GM12878 (cell line): ENCODE measurements at regions not wholly inside any gene's neighbourhood (a gene's known extent, or its start where the extent isn't known, plus 50 kb on each side); places are given as distances from the start of the nearest gene placed in this dataset.

Experiments
- EGR1 ChIP-seq, 2 experiments: IDR thresholded peaks; 1 replicate in 1 of 2; 2 replicates in 1 of 2; pipeline ENCODE4 v1.6.1; 2011 to 2012; ENCODE audit warnings: low read depth in 2 of 2, low read length in 2 of 2, borderline replicate concordance in 1 of 2, mild to moderate bottlenecking in 1 of 2, moderate library complexity in 1 of 2
- EZH2 ChIP-seq: IDR thresholded peaks from 2 replicates; pipeline ENCODE4 v1.6.1; 2012; ENCODE audit warnings: low read depth, mild to moderate bottlenecking, control low read depth, inconsistent platforms, low read length, borderline replicate concordance; ENCODE audit not compliant: control insufficient read depth
- HCFC1 ChIP-seq: fragments of 150-350 bp; IDR thresholded peaks from 2 replicates; pipeline ENCODE4 v1.6.1; 2014; ENCODE audit warnings: low read length
- HDAC6 ChIP-seq: fragments of 200-600 bp; sonication (generic); IDR thresholded peaks from one replicate; pipeline ENCODE4 v1.8.0; 2017; ENCODE audit warnings: antibody characterized with exemption; ENCODE audit not compliant: unreplicated experiment
- MYC ChIP-seq: IDR thresholded peaks from 2 replicates; pipeline ENCODE4 v1.6.1; 2011; ENCODE audit warnings: mild to moderate bottlenecking, low read length, moderate library complexity, inconsistent platforms; ENCODE audit not compliant: insufficient read depth, insufficient replicate concordance, insufficient read length, severe bottlenecking
- NBN ChIP-seq: fragments of 450-650 bp; IDR thresholded peaks from 2 replicates; pipeline ENCODE4 v1.6.1; 2016
- SP1 ChIP-seq: IDR thresholded peaks from one replicate; pipeline ENCODE4 v1.6.1; 2011; ENCODE audit warnings: low read depth, low read length
- SREBF2 ChIP-seq: IDR thresholded peaks from 2 replicates; pipeline ENCODE4 v1.6.1; 2012; ENCODE audit warnings: mild to moderate bottlenecking, low read length
- TAF1 ChIP-seq: IDR thresholded peaks from 2 replicates; pipeline ENCODE4 v1.6.1; 2011; ENCODE audit warnings: mild to moderate bottlenecking, low read depth, low read length, borderline replicate concordance
- TF ChIP-seq, protein P1 (sequence below): fragments of 450-650 bp; IDR thresholded peaks from 2 replicates; pipeline ENCODE4 v1.6.1; 2018; ENCODE audit warnings: borderline replicate concordance, mild to moderate bottlenecking; ENCODE audit not compliant: partially characterized antibody
- TF ChIP-seq, protein P2 (sequence below), 3 experiments: IDR thresholded peaks in 2 of 3; conservative IDR thresholded peaks in 1 of 3; 2 replicates each; pipeline ENCODE4 v1.5.1; 2011; ENCODE audit warnings: low read depth in 3 of 3, low read length in 3 of 3, mild to moderate bottlenecking in 3 of 3, control low read depth in 2 of 3, moderate library complexity in 2 of 3, inconsistent platforms in 1 of 3, mixed read lengths in 1 of 3; ENCODE audit not compliant: control insufficient read depth in 2 of 3, insufficient read depth in 1 of 3; ENCODE audit errors: extremely low read depth in 1 of 3
- TF ChIP-seq, protein P3 (sequence below): IDR thresholded peaks from 2 replicates; pipeline ENCODE4 v1.6.1; 2012; ENCODE audit warnings: mild to moderate bottlenecking, low read depth, low read length
- TF ChIP-seq, protein P4 (sequence below): fragments of 150-350 bp; IDR thresholded peaks from 2 replicates; pipeline ENCODE4 v1.6.1; 2016; ENCODE audit warnings: low read depth, low read length

DNA sequence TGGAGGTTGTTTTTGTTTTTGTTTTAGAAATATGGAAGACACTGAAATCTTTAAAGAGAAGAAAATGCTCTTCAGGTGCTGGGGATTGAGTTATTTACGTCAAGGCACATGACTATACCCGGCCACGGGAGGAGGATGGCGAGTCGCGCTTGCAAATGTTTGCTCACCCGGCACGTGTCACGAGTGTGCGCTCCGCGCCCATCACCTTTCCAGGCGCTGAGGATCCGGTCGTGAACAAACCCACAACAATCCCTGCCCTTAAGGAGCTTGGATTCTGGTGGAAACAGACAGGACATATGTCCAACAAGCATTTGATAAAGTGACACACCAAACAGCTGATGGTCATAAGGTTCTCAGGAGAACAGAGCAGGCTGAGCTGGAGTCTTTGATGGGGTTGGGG, 715.5 kb downstream of the BRD1 start:
- TF ChIP-seq TAF1 (no peak), HDAC6 (no peak), NBN (no peak), SREBF2 (no peak), EGR1 (IDR thresholded peaks at IDR 0.05; ENCODE audit: borderline replicate concordance in 1 of 2, low read depth in 2 of 2, low read length in 2 of 2) (no peak), HCFC1 (no peak), MYC (no peak), SP1 (no peak), EZH2 (no peak)
- TF ChIP-seq, protein P1, sequence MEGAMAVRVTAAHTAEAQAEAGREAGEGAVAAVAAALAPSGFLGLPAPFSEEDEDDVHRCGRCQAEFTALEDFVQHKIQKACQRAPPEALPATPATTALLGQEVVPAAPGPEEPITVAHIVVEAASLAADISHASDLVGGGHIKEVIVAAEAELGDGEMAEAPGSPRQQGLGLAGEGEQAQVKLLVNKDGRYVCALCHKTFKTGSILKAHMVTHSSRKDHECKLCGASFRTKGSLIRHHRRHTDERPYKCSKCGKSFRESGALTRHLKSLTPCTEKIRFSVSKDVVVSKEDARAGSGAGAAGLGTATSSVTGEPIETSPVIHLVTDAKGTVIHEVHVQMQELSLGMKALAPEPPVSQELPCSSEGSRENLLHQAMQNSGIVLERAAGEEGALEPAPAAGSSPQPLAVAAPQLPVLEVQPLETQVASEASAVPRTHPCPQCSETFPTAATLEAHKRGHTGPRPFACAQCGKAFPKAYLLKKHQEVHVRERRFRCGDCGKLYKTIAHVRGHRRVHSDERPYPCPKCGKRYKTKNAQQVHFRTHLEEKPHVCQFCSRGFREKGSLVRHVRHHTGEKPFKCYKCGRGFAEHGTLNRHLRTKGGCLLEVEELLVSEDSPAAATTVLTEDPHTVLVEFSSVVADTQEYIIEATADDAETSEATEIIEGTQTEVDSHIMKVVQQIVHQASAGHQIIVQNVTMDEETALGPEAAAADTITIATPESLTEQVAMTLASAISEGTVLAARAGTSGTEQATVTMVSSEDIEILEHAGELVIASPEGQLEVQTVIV, result no peak
- TF ChIP-seq, protein P2, sequence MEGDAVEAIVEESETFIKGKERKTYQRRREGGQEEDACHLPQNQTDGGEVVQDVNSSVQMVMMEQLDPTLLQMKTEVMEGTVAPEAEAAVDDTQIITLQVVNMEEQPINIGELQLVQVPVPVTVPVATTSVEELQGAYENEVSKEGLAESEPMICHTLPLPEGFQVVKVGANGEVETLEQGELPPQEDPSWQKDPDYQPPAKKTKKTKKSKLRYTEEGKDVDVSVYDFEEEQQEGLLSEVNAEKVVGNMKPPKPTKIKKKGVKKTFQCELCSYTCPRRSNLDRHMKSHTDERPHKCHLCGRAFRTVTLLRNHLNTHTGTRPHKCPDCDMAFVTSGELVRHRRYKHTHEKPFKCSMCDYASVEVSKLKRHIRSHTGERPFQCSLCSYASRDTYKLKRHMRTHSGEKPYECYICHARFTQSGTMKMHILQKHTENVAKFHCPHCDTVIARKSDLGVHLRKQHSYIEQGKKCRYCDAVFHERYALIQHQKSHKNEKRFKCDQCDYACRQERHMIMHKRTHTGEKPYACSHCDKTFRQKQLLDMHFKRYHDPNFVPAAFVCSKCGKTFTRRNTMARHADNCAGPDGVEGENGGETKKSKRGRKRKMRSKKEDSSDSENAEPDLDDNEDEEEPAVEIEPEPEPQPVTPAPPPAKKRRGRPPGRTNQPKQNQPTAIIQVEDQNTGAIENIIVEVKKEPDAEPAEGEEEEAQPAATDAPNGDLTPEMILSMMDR (IDR thresholded peaks at IDR 0.05 in 2 of 3, conservative IDR thresholded peaks at IDR 0.05 in 1 of 3; ENCODE audit: control insufficient read depth in 2 of 3, extremely low read depth in 1 of 3, insufficient read depth in 1 of 3, low read depth in 3 of 3, low read length in 3 of 3), result no peak
- TF ChIP-seq, protein P3, sequence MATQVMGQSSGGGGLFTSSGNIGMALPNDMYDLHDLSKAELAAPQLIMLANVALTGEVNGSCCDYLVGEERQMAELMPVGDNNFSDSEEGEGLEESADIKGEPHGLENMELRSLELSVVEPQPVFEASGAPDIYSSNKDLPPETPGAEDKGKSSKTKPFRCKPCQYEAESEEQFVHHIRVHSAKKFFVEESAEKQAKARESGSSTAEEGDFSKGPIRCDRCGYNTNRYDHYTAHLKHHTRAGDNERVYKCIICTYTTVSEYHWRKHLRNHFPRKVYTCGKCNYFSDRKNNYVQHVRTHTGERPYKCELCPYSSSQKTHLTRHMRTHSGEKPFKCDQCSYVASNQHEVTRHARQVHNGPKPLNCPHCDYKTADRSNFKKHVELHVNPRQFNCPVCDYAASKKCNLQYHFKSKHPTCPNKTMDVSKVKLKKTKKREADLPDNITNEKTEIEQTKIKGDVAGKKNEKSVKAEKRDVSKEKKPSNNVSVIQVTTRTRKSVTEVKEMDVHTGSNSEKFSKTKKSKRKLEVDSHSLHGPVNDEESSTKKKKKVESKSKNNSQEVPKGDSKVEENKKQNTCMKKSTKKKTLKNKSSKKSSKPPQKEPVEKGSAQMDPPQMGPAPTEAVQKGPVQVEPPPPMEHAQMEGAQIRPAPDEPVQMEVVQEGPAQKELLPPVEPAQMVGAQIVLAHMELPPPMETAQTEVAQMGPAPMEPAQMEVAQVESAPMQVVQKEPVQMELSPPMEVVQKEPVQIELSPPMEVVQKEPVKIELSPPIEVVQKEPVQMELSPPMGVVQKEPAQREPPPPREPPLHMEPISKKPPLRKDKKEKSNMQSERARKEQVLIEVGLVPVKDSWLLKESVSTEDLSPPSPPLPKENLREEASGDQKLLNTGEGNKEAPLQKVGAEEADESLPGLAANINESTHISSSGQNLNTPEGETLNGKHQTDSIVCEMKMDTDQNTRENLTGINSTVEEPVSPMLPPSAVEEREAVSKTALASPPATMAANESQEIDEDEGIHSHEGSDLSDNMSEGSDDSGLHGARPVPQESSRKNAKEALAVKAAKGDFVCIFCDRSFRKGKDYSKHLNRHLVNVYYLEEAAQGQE, result no peak
- TF ChIP-seq, protein P4, sequence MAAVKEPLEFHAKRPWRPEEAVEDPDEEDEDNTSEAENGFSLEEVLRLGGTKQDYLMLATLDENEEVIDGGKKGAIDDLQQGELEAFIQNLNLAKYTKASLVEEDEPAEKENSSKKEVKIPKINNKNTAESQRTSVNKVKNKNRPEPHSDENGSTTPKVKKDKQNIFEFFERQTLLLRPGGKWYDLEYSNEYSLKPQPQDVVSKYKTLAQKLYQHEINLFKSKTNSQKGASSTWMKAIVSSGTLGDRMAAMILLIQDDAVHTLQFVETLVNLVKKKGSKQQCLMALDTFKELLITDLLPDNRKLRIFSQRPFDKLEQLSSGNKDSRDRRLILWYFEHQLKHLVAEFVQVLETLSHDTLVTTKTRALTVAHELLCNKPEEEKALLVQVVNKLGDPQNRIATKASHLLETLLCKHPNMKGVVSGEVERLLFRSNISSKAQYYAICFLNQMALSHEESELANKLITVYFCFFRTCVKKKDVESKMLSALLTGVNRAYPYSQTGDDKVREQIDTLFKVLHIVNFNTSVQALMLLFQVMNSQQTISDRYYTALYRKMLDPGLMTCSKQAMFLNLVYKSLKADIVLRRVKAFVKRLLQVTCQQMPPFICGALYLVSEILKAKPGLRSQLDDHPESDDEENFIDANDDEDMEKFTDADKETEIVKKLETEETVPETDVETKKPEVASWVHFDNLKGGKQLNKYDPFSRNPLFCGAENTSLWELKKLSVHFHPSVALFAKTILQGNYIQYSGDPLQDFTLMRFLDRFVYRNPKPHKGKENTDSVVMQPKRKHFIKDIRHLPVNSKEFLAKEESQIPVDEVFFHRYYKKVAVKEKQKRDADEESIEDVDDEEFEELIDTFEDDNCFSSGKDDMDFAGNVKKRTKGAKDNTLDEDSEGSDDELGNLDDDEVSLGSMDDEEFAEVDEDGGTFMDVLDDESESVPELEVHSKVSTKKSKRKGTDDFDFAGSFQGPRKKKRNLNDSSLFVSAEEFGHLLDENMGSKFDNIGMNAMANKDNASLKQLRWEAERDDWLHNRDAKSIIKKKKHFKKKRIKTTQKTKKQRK, result no peak
